Amygdala (tissue), 56 donors: ENCODE measurements at regions not wholly inside any gene's neighbourhood (a gene's known extent, or its start where the extent isn't known, plus 50 kb on each side); places are given as distances from the start of the nearest gene placed in this dataset.
"Not testable (repeated sequence)": the region's sequence is repeated elsewhere in the genome, so short reads cannot be mapped to it uniquely, and the experiment has no call there.

Source experiments
- DNase-seq, 56 donors: peaks; one replicate each; lab custom pipeline; 2025; lab: John Stamatoyannopoulos, UW

GRCh38 chr22:22772883-22773282 lies 114.7 kb upstream of the IGLL5 start:
- DNase-seq: no peak

GRCh38 chr22:22773427-22773826 lies 114.2 kb upstream of the IGLL5 start:
- no peak for DNase-seq

DNA sequence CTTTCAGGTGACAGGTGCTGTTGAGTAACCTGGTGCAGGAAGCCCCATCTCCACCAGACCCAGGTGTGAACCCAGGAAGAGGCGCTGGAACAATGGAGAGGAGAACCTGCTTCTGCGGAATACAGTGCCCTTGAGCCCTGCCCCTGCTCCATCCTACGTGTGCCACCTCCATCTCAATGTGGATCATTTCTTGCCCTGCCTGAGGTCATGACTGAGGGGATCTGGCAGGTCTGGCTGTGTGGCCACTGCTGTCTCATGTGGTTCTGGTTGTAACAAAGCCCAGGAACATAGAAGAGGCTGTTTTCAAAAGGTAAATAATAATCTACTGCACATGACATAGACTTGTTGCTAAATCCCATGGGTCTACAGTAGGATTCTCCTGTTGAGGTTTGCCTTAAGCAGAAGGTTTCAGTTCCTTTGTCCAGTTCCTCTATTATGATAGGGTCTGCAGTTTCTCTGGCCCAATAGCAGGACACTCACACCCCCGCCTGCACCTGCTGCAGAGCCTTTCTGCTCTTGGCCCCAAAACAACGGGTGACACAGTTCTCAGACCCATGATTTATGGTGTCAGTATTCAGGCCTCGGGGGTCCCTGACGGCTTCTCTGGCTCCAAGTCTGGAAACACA lies 113.5 kb upstream of the IGLL5 start:
- DNase-seq: no peak

DNA sequence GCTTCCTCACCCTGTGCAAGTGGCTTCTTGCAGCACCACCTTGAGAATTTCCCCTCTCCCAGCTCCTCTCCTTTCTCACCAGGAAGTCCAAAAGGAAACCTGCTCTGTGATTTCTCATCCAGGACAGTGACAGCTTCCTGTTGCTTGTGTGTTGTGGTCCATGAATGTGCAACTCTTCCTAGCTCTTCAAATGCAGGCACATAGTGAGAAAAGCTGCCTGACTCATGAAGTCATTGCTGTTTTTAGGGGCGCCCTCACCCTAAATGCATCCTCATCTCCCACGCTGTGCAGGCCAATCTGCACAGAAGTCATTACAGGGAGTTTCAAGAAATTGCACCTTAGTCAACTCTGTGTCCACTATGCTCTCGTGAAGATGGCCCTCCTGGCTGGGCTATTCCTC lies 112.9 kb upstream of the IGLL5 start:
- DNase-seq: not testable (repeated sequence)

DNA sequence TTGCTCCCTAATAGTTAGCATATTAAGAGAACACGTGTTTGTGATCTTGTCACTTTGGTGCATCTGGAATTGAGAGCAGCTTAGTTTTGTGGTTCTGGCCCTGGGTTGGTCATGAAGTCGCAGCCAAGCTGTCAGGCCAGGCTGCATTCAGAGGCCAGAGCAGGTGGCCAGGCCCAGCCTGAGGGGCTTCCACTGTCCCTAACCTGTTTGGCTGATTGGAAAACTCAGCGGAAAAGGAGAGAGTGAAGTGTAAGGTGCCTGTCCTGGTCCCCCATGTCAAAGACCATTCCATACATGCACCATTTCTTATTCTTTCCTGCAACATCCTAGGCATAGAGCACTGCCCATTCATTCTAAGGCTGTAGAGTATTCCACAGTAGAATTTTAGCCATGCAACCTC lies 111.5 kb upstream of the IGLL5 start:
- no peak for DNase-seq

DNA sequence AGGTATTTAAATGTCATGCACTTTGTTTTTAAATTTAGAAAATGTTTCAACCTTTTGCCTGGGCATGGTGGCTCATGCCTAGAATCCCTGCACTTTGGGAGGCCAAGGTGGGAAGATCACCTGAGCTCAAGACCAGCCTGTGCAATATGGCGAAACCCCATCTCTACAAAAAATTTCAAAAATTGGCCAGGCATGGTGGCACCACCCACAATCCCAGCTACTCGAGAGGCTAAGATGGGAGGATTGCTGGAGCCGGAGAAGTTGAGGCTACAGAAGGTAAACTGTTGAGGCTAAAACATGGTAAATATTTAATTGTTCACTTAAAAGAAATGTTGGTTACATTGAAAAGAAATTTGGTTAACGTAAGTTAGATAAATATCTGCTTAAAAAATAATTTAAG lies 108.4 kb upstream of the IGLL5 start:
- no peak for DNase-seq

DNA sequence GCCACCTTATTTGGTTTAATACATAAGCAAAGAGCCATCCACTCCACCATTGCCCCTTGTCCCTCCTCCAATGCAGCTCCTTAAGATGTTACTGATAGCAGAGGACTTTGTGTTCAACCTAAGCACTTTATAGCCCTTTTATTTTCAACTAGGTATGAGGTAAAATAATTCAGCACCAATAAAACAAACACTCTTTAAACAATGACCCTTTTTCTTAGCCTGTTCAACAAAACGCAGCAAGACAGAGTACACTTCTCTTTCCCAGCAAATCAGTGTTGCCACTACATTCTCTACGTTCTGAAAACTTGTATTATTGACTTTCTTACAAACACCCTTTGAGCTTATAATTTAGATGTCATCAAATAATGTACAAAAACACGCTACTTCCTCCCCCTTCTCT lies 104.0 kb upstream of the IGLL5 start:
- DNase-seq: no peak

GRCh38 chr22:22784249-22785039 lies 103.2 kb upstream of the IGLL5 start:
- no peak for DNase-seq

DNA sequence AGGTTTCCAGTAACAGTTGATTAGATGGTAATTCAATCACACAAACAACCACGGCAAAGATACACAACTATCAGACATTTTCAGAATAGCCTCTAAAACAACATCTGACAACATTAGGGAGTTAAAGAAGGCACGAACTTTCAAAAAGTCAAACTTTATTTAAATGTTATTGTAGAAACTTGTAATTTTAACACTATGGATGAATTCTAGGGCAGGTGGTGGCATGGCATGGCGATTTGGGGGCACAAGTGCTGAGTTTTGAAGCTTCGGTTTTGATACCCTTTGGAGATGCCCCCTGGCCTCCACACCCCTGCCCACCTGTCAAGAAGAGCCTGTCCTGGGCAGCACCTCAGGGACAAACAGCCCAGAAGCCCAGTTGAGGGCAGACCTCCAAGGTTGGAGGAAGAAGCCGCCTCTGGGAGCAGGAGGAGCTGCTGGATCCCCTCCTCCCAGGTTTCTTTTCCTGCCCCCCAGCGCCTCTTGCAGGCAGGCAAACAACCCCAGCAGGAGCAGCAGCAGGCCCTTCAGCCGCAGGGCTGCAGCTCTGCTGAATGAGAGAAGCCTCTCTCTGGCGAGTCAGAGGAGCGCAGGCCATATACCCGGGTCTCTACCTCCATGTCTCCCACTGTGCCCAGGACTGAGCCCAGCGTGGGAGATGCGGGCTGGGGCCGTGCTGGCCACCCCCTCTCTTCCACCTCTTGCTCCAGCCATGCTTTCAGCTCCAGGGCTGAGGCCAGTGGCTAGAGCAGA lies 102.1 kb upstream of the IGLL5 start:
- no peak for DNase-seq

DNA sequence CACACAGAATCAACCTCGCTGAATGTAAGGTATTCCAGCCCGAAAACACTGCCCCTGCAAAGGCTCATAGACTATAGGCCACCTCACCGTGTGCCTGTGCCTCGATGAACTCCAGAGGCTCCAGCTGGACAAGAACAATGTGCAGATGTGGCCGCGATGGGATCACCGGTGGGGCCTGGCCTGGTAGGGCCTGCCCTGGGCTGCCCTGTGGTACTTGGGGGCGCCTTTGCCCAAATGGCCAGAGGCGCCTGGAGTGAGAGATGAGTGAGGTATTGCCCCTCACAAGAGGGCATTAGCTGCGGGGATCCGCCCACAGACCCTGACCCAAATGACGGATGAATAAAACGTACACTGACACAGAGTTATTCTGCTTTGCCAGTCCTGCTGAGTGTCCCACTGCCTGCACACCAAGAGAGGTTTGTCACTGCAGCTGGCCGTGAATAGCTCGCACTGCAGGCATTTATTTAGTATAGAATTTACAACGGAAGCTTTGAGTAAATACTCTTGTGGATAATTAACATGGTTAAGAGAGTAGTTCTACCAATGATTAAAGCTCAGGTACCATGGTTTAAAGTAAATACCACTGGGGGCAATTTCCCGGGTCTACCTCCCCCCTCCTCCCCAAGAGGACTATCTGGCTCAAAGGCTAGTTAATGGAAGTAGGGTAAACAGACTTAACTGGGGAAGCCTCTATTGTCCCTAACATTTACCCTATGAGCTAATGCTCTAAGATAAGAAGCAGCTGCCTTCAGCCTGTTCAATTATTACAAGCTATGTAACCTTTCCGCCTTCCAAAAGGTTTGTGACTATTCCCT lies 101.1 kb upstream of the IGLL5 start:
- no peak for DNase-seq

GRCh38 chr22:22787151-22787550 lies 100.5 kb upstream of the IGLL5 start:
- no peak for DNase-seq

DNA sequence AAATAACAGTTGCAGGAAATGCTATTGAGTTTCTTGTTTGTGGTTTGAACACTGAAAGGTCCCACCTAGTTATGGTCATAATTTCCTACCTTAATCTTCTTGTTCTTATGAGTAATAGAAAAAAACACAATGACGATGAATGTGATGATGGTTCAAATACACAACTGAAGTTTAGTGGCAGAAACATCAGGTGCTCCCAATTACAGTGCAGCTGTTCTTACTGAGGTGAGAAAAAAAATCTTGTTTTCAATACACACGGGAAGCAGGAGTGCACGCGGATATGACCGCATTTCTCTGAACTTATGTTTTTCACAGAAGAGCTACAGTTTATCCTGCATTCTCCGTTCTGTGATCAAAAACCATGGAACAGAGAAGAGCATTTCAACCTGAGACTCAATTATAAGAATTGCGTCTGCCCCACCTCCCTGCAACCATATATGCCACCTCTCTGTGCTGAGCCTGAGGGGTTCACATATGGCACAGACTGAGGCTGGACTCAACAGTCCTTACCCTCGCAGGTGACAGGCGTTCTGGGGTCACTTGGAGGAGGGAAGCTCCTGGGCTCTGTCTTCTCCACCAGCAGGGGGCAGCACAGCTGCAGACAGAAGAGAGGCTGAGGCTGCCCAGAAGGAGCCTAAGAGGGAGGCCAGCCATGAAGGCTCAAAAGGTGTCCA lies 99.7 kb upstream of the IGLL5 start:
- DNase-seq: peak in 17 of 56 donors; percentile 2 to 51 (median 20)

- no peak for DNase-seq
Observed at GRCh38 chr22:22788460-22789037, 99.1 kb upstream of the IGLL5 start.

GRCh38 chr22:22789233-22789921 lies 98.2 kb upstream of the IGLL5 start:
- DNase-seq: no peak

GRCh38 chr22:22789922-22790845 lies 97.4 kb upstream of the IGLL5 start:
- no peak for DNase-seq

GRCh38 chr22:22791438-22792181 lies 96.0 kb upstream of the IGLL5 start:
- DNase-seq: no peak

DNA sequence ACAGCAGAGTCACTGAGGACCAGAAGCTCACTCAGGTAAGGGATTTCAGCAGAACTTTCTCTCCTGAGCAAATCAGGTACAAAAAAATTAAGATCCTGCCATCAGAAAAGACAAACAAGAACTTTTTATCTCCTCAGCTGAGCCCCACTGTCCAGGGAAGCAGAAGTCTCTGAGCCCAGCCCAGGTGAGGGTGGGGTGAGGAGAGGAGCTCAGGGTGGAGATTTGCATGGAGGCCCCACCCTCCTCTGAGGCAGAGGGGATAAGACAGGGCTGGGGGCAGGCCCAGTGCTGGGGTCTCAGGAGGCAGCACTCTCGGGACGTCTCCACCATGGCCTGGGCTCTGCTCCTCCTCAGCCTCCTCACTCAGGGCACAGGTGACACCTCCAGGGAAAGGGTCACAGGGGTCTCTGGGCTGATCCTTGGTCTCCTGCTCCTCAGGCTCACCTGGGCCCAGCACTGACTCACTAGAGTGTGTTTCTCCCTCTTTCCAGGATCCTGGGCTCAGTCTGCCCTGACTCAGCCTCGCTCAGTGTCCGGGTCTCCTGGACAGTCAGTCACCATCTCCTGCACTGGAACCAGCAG lies 95.3 kb upstream of the IGLL5 start:
- DNase-seq: not testable (repeated sequence)
